GM21367 (cell line): ENCODE measurements at regions not wholly inside any gene's neighbourhood (a gene's known extent, or its start where the extent isn't known, plus 50 kb on each side); places are given as distances from the start of the nearest gene placed in this dataset.
"Not testable (repeated sequence)": the region's sequence is repeated elsewhere in the genome, so short reads cannot be mapped to it uniquely, and the experiment has no call there.

ENCODE experiments used
- ATAC-seq: cut with Tn5 transposase; IDR thresholded peaks from one replicate; pipeline ENCODE4 v1.9.1; 2021; ENCODE audit not compliant: unreplicated experiment

DNA sequence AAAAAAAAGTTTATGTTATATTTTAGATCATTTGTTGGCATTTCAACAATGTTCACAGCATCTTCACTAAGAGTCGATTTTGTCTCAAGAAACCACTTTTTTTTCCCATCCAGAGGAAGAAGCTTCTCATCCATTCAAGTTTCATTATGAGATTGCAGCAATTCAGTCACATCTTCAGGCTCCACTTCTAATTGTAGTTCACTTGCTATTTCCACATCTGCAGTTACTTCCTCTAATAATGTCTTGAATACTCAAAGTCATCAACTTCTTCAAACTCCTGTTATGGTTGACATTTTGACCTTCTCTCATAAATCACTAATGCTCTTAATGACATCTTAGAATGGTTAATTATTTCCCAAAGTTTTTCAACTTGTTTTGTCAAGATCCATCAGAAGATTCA, 61.3 kb upstream of the CHORDC1 start:
- no peak for ATAC-seq

DNA sequence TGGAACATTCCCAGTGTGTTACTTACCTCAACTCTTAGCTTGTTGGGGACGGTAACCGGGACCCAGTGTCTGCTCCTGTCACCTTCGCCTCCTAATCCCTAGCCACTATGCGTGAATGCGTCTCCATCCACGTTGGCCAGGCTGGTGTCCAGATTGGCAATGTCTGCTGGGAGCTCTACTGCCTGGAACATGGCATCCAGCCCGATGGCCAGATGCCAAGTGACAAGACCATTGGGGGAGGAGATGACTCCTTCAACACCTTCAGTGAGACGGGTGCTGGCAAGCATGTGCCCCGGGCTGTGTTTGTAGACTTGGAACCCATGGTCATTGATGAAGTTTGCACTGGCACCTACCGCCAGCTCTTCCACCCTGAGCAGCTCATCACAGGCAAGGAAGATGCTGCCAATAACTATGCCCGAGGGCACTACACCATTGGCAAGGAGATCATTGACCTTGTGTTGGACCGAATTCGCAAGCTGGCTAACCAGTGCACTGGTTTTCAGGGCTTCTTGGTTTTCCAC, 59.8 kb upstream of the CHORDC1 start:
- not testable (repeated sequence) for ATAC-seq

DNA sequence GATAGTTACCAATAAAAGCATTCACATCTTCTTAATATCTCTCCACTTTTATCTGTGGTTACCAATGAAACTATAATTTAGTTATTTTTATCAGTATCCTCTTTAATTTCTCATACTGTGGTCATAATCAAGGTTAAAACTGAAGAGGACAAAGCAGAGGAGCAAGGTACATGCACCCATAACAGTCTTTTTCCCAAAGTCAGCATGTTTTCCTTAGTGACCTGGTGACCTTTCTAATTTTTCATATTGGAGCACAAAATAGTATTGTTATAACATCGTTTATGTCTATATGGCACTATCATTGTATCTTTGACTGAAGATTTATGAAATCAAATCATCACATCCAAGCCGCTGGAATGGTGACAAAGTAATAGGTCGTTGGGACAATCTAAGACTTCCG, 51.5 kb upstream of the CHORDC1 start:
- ATAC-seq: no peak
